T-helper 2 cell treated with Interferon-gamma antibody and Interleukin-4, amounts not matched to agents 100 ng/mL and 5 ng/mL, for 36 hours (primary cell): ENCODE measurements at regions not wholly inside any gene's neighbourhood (a gene's known extent, or its start where the extent isn't known, plus 50 kb on each side); places are given as distances from the start of the nearest gene placed in this dataset.

ENCODE experiments used
- intact Hi-C: fragments of 100-400 bp; cut with micrococcal nuclease; formaldehyde crosslinking; loops from one replicate; pipeline ENCODE4 v1.15.1; 2023

- intact Hi-C loops = loop anchor here (10.0 kb wide), 2 partner anchors 65 to 135 kb away; partner anchors contain the start of gene PFKFB3
Measured at GRCh38 chr10:6339891-6340290, 137.2 kb downstream of the PFKFB3 start.

- intact Hi-C loops = loop anchor here (10.0 kb wide), 2 partner anchors 67 to 137 kb away; partner anchors contain the start of gene PFKFB3
Measured at GRCh38 chr10:6342096-6342685, 139.5 kb downstream of the PFKFB3 start.

GRCh38 chr10:6343305-6344010 lies 140.7 kb downstream of the PFKFB3 start:
- intact Hi-C loops = loop anchor here (10.0 kb wide), 2 partner anchors 69 to 139 kb away; partner anchors contain the start of gene PFKFB3

GRCh38 chr10:6345404-6345803 lies 142.7 kb downstream of the PFKFB3 start:
- intact Hi-C loops = loop anchor here (10.0 kb wide), 2 partner anchors 71 to 141 kb away; partner anchors contain the start of gene PFKFB3

GRCh38 chr10:6346631-6347030 lies 143.9 kb downstream of the PFKFB3 start:
- intact Hi-C loops = loop anchor here (10.0 kb wide), 2 partner anchors 72 to 142 kb away; partner anchors contain the start of gene PFKFB3

- intact Hi-C loops = loop anchor here (10.0 kb wide), 2 partner anchors 73 to 143 kb away; partner anchors contain the start of gene PFKFB3
Measured at GRCh38 chr10:6347391-6347951, 144.7 kb downstream of the PFKFB3 start.

- intact Hi-C loops = loop anchor here (10.0 kb wide), 2 partner anchors 73 to 143 kb away; partner anchors contain the start of gene PFKFB3
Measured at GRCh38 chr10:6348096-6348874, 145.6 kb downstream of the PFKFB3 start.

- intact Hi-C loops = loop anchor here (10.0 kb wide), 2 partner anchors 75 to 145 kb away; partner anchors contain the start of gene PFKFB3
Measured at GRCh38 chr10:6349846-6350535, 147.3 kb downstream of the PFKFB3 start.

- intact Hi-C loops = no loop called here
Measured at GRCh38 chr10:6350609-6351008, 147.9 kb downstream of the PFKFB3 start.

- intact Hi-C loops = no loop called here
Measured at GRCh38 chr10:6351495-6351894, 148.8 kb downstream of the PFKFB3 start.

- intact Hi-C loops = no loop called here
Measured at GRCh38 chr10:6353526-6353925, 150.8 kb downstream of the PFKFB3 start.

GRCh38 chr10:6354168-6354772 lies 151.5 kb downstream of the PFKFB3 start:
- intact Hi-C loops = no loop called here

- intact Hi-C loops = no loop called here
Measured at GRCh38 chr10:6356280-6356793, 153.6 kb downstream of the PFKFB3 start.

GRCh38 chr10:6361869-6362268 lies 159.1 kb downstream of the PFKFB3 start:
- intact Hi-C loops = no loop called here

- intact Hi-C loops = no loop called here
Measured at GRCh38 chr10:6362879-6363278, 160.1 kb downstream of the PFKFB3 start.

GRCh38 chr10:6363511-6363910 lies 160.8 kb downstream of the PFKFB3 start:
- intact Hi-C loops = no loop called here

- intact Hi-C loops = no loop called here
Measured at GRCh38 chr10:6364283-6364682, 161.6 kb downstream of the PFKFB3 start.

GRCh38 chr10:6364893-6365292 lies 162.2 kb downstream of the PFKFB3 start:
- intact Hi-C loops = no loop called here

GRCh38 chr10:6365384-6365783 lies 162.7 kb downstream of the PFKFB3 start:
- intact Hi-C loops = no loop called here
